Endothelial cell of umbilical vein (primary cell): ENCODE measurements at regions not wholly inside any gene's neighbourhood (a gene's known extent, or its start where the extent isn't known, plus 50 kb on each side); places are given as distances from the start of the nearest gene placed in this dataset.

Source experiments
- BruUV-seq: library from RNA; stranded (reverse); fragments of 400-500 nt; replicated peaks from 2 replicates; lab custom pipeline; 2021; lab: Mats Ljungman, UMichigan
- CTCF ChIA-PET: fragments of 300-600, 350-600 bp; sonication (Branson Sonifier 250); formaldehyde crosslinking; loops from one replicate; lab custom pipeline; 2021; ENCODE audit warnings: antibody characterized with exemption, inconsistent platforms; lab: Charles Lee
- POLR2A ChIA-PET: fragments of 300-600, 350-600 bp; sonication (Branson Sonifier 250); formaldehyde crosslinking; loops from one replicate; lab custom pipeline; 2021; ENCODE audit warnings: antibody characterized with exemption, inconsistent platforms; lab: Charles Lee
- DNase-seq: peaks from one replicate; pipeline ENCODE4 v3.0.0-alpha.2; 2011; ENCODE audit warnings: low read depth, low spot score
- FAIRE-seq: peaks from 2 replicates; lab custom pipeline; 2011; peaks lifted over from hg19 to GRCh38; lab: Jason Lieb, UNC
- H2AFZ ChIP-seq: 2 replicates; pipeline ENCODE4 v1.6.0; 2012; ENCODE audit warnings: low read depth, low read length, control low read depth, inconsistent platforms
- H3K27ac ChIP-seq: 2 replicates; pipeline ENCODE4 v1.5.1; 2011; ENCODE audit warnings: low read depth, mild to moderate bottlenecking, control low read depth, low read length, moderate library complexity; ENCODE audit not compliant: insufficient read depth
- H3K27me3 ChIP-seq, 2 experiments: 2 replicates each; pipeline versions ENCODE4 v1.6.0 to v1.6.1; 2011; ENCODE audit warnings: low read length in 2 of 2, mixed read lengths in 1 of 2; ENCODE audit not compliant: control insufficient read depth in 2 of 2, insufficient read depth in 2 of 2
- H3K36me3 ChIP-seq, 2 experiments: 2 replicates in 1 of 2; 3 replicates in 1 of 2; pipeline ENCODE4 v1.5.1; 2011; ENCODE audit warnings: low read length in 2 of 2, mild to moderate bottlenecking in 1 of 2, moderate library complexity in 1 of 2; ENCODE audit not compliant: control insufficient read depth in 2 of 2, insufficient read depth in 2 of 2; ENCODE audit errors: extremely low read depth in 1 of 2
- H3K4me1 ChIP-seq: 3 replicates; pipeline ENCODE4 v1.5.1; 2011; ENCODE audit warnings: mild to moderate bottlenecking, low read length; ENCODE audit not compliant: control insufficient read depth, insufficient read depth; ENCODE audit errors: extremely low read depth
- H3K4me2 ChIP-seq: 2 replicates; pipeline ENCODE4 v1.6.1; 2011; ENCODE audit warnings: low read length, control low read depth, mixed read lengths; ENCODE audit not compliant: insufficient read depth
- H3K4me3 ChIP-seq, 3 experiments: fragments of 200-600 bp in 1 of 3; sonication (generic), shearing (Covaris generic) in 1 of 3; replicated peaks in 1 of 3; 2 replicates each; pipeline ENCODE4 v1.5.1; 2011 to 2016; ENCODE audit warnings: control low read depth in 3 of 3, low read length in 3 of 3, mild to moderate bottlenecking in 2 of 3, inconsistent platforms in 1 of 3, low read depth in 1 of 3, moderate library complexity in 1 of 3; ENCODE audit not compliant: insufficient read depth in 1 of 3
- H3K79me2 ChIP-seq: 2 replicates; pipeline ENCODE4 v1.6.0; 2012; ENCODE audit warnings: low read length, inconsistent platforms; ENCODE audit not compliant: control insufficient read depth, insufficient read depth
- H3K9ac ChIP-seq: replicated peaks from 2 replicates; pipeline ENCODE3; 2011; ENCODE audit warnings: low read length, control low read depth; ENCODE audit not compliant: insufficient read depth; ENCODE audit errors: extremely low read depth
- H3K9me1 ChIP-seq: replicated peaks from 3 replicates; pipeline ENCODE4 v1.6.0; 2011; ENCODE audit warnings: mild to moderate bottlenecking, low read length; ENCODE audit not compliant: control insufficient read depth, insufficient read depth; ENCODE audit errors: extremely low read depth
- H3K9me3 ChIP-seq: replicated peaks from 2 replicates; pipeline ENCODE4 v1.5.1; 2012; ENCODE audit warnings: low read length, inconsistent platforms; ENCODE audit not compliant: control insufficient read depth, insufficient read depth
- H4K20me1 ChIP-seq: replicated peaks from 2 replicates; pipeline ENCODE3; 2011; ENCODE audit warnings: mild to moderate bottlenecking, low read length; ENCODE audit not compliant: control insufficient read depth, insufficient read depth; ENCODE audit errors: extremely low read depth
- CTCF ChIP-seq, 2 donors: IDR thresholded peaks; 1 replicate in 1 of 2; 2 replicates in 1 of 2; pipeline ENCODE4 v1.5.1; 2011; ENCODE audit warnings: low read length in 2 of 2, mild to moderate bottlenecking in 2 of 2, moderate library complexity in 2 of 2, control low read depth in 1 of 2, inconsistent platforms in 1 of 2, low read depth in 1 of 2; ENCODE audit not compliant: insufficient read depth in 1 of 2; ENCODE audit errors: extremely low read depth in 1 of 2
- EZH2 ChIP-seq: IDR thresholded peaks from 2 replicates; pipeline ENCODE4 v1.6.1; 2012; ENCODE audit warnings: borderline replicate concordance, low read depth, mild to moderate bottlenecking, moderate library complexity, low read length, inconsistent platforms; ENCODE audit not compliant: severe bottlenecking
- FOS ChIP-seq: IDR thresholded peaks from 2 replicates; pipeline ENCODE4 v1.6.1; 2011; ENCODE audit warnings: mild to moderate bottlenecking, low read length, moderate library complexity, borderline replicate concordance; ENCODE audit not compliant: insufficient read depth
- GATA2 ChIP-seq: IDR thresholded peaks from 2 replicates; pipeline ENCODE4 v1.7.0; 2011; ENCODE audit warnings: low read depth, mild to moderate bottlenecking, moderate library complexity, mixed read lengths, low read length; ENCODE audit not compliant: insufficient read length, insufficient read depth
- JUN ChIP-seq: IDR thresholded peaks from 2 replicates; pipeline ENCODE4 v1.6.1; 2011; ENCODE audit warnings: borderline replicate concordance, low read depth; ENCODE audit not compliant: insufficient read length, insufficient read depth
- MAX ChIP-seq: IDR thresholded peaks from 2 replicates; pipeline ENCODE4 v1.6.1; 2011; ENCODE audit not compliant: insufficient read depth, insufficient read length
- MYC ChIP-seq: IDR thresholded peaks from one replicate; pipeline ENCODE4 v1.6.1; 2011; ENCODE audit warnings: mild to moderate bottlenecking, low read depth, low read length
- POLR2A ChIP-seq: IDR thresholded peaks from 2 replicates; pipeline ENCODE4 v1.6.1; 2012; ENCODE audit warnings: low read depth, mild to moderate bottlenecking, control low read depth, low read length
- POLR2AphosphoS5 ChIP-seq: IDR thresholded peaks from 2 replicates; pipeline ENCODE4 v1.6.1; 2012; ENCODE audit warnings: low read depth, mild to moderate bottlenecking, control low read depth, low read length, moderate library complexity; ENCODE audit not compliant: insufficient read depth
- dilution Hi-C: fragments of 300-500 bp; cut with MboI; formaldehyde crosslinking; loops from one replicate; pipeline ENCODE4 v1.15.0; 2019; ENCODE audit warnings: low sequenced_read_pairs; ENCODE audit not compliant: extremely low pct_ligation_motif_present
- intact Hi-C: fragments of 100-400 bp; cut with micrococcal nuclease; formaldehyde crosslinking; loops from one replicate; pipeline ENCODE4 v1.10.0; 2022

- dilution Hi-C loops (no loop called here), intact Hi-C loops (no loop called here)
- POLR2A ChIA-PET, result no interaction called here
These were observed 396.0 kb downstream of the TBC1D32 start for GRCh38 chr6:120938164-120938875.

More at GRCh38 chr6:120938164-120938875, 396.0 kb downstream of the TBC1D32 start:
- H3K27ac ChIP-seq, result no peak overlapping the region
- H3K27me3 ChIP-seq, result no peaks in the 10 kb centered on the region
- H2AFZ ChIP-seq, result no peak overlapping the region
- TF ChIP-seq MAX (no peak), FOS (no peak), EZH2 (no peak), MYC (no peak), JUN (no peak), POLR2A (no peak), CTCF (IDR thresholded peaks at IDR 0.05; ENCODE audit: extremely low read depth in 1 of 2, insufficient read depth in 1 of 2, low read depth in 1 of 2, low read length in 2 of 2) (no peak), GATA2 (no peak), POLR2AphosphoS5 (no peak)
- H3K4me1 ChIP-seq, result no peaks in the 10 kb centered on the region
- no peak for DNase-seq
- CTCF ChIA-PET, result no interaction called here
- no TSS peak for BruUV-seq
- H3K4me3 ChIP-seq, result no peak overlapping the region
- H4K20me1 ChIP-seq, result no peaks in the 10 kb centered on the region
- H3K4me2 ChIP-seq, result no peak overlapping the region
- no peak for FAIRE-seq
- no peaks in the 10 kb centered on the region for H3K9me3 ChIP-seq
- H3K9ac ChIP-seq, result no peak overlapping the region
- H3K9me1 ChIP-seq, result no peaks in the 10 kb centered on the region
- no peaks in the 10 kb centered on the region for H3K36me3 ChIP-seq
- H3K79me2 ChIP-seq, result no peaks in the 10 kb centered on the region
